ENCODE measurements at regions not wholly inside any gene's neighbourhood (a gene's known extent, or its start where the extent isn't known, plus 50 kb on each side); places are given as distances from the start of the nearest gene placed in this dataset.

GRCh38 chr7:35494407-35494806 lies 200.5 kb downstream of the HERPUD2 start:
- no peak for TF ChIP-seq TAF1 (IDR thresholded peaks at IDR 0.05; ENCODE audit: borderline replicate concordance, insufficient read depth, low read length)

DNA sequence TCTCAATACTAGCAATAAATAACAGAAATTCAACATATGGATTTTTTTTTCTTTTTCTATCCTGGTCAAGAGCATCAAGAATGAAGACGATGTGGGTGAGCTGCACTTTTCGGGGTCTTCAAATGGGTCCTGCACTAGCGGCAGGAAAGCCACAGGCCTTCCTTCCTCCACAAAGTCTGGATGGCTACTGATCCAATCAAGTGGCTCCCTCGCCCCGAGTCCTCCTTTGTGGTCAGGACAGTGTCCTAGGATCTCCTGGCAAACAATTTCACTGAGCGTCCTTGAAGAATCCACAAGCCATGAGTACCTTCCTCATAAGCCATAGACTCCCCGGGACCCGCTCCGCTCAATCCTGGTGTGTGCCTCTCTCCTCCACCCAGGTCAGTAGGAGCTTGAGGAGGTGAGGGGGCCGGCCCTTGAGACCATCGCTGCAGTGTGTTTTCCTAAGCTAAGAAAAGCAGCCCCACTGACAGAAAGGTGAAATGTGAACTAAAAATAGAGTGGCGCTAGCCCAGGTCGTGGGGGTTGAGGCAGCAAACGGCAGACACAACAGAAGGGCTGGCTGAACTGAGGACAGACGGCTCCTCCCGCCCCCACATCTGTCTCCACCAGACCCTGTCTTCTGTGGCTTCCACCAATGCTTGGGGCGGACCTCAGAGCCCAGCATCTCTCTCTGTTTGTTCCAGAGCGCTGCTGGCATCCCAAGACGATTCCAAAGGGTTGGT lies 202.3 kb downstream of the HERPUD2 start:
- TF ChIP-seq POLR2AphosphoS5 (IDR thresholded peaks at IDR 0.05; ENCODE audit: low read depth, low read length) (no peak), REST (IDR thresholded peaks at IDR 0.05; ENCODE audit: insufficient read depth in 1 of 2, low read depth in 2 of 2, low read length in 2 of 2) (no peak), TAF1 (IDR thresholded peaks at IDR 0.05; ENCODE audit: borderline replicate concordance, insufficient read depth, low read length) (no peak), FOXP2 (optimal IDR thresholded peaks at IDR 0.05; ENCODE audit: borderline replicate concordance, extremely low read depth, extremely low read length, insufficient read depth) (no peak), SIN3A (IDR thresholded peaks at IDR 0.05; ENCODE audit: borderline replicate concordance, insufficient read depth, low read length) (no peak)

GRCh38 chr7:35491233-35491632 lies 203.7 kb downstream of the HERPUD2 start:
- TF ChIP-seq TAF1 (IDR thresholded peaks at IDR 0.05; ENCODE audit: borderline replicate concordance, insufficient read depth, low read length): no peak
- no peak for TF ChIP-seq FOXP2 (optimal IDR thresholded peaks at IDR 0.05; ENCODE audit: borderline replicate concordance, extremely low read depth, extremely low read length, insufficient read depth)
- no peak for TF ChIP-seq POLR2AphosphoS5 (IDR thresholded peaks at IDR 0.05; ENCODE audit: low read depth, low read length)
- TF ChIP-seq SIN3A (IDR thresholded peaks at IDR 0.05; ENCODE audit: borderline replicate concordance, insufficient read depth, low read length): no peak
- TF ChIP-seq REST (IDR thresholded peaks at IDR 0.05; ENCODE audit: insufficient read depth in 1 of 2, low read depth in 2 of 2, low read length in 2 of 2): no peak

DNA sequence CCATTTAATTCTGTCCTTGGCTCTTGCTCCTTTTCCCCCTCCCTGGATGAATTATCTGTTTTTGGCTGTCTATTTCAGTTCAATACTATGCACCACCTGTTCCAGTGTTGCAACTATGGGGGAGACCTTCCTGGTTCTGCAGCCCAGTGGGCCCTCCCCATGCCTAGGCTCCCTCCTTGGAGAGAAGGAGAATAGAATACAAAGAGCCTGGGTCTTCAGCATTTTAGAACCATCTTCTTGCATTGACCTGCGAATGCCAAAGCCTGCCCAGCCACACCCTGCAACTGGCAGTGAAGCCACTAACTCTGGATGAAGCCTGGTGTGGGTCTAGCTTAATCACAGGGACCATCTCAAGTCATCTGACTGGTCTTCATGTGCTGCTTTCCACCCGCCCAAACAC lies 207.1 kb downstream of the HERPUD2 start:
- TF ChIP-seq SIN3A (IDR thresholded peaks at IDR 0.05; ENCODE audit: borderline replicate concordance, insufficient read depth, low read length) (no peak), TAF1 (IDR thresholded peaks at IDR 0.05; ENCODE audit: borderline replicate concordance, insufficient read depth, low read length) (no peak), REST (IDR thresholded peaks at IDR 0.05; ENCODE audit: insufficient read depth in 1 of 2, low read depth in 2 of 2, low read length in 2 of 2) (no peak), POLR2AphosphoS5 (IDR thresholded peaks at IDR 0.05; ENCODE audit: low read depth, low read length) (no peak), FOXP2 (optimal IDR thresholded peaks at IDR 0.05; ENCODE audit: borderline replicate concordance, extremely low read depth, extremely low read length, insufficient read depth) (no peak)

DNA sequence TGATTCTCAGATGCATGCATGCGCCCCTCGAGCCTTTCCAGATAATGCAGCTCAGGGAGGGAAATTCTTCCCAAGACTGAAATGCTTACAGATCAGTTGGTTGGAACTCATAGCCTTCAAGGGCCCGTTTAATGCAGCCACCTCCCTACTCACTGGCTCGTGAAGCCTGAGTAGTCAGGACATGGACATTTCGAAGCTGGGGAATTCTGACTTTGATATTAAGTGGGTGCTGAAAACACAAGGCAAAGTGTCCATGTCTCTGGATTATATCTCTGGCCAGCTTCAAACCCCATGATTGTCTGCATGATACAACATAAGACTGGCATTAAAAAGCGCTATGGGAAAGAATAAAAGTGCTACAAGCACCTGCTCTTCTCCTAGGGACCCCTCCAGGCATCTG lies 207.5 kb downstream of the HERPUD2 start:
- TF ChIP-seq SIN3A (IDR thresholded peaks at IDR 0.05; ENCODE audit: borderline replicate concordance, insufficient read depth, low read length) (no peak), FOXP2 (optimal IDR thresholded peaks at IDR 0.05; ENCODE audit: borderline replicate concordance, extremely low read depth, extremely low read length, insufficient read depth) (no peak), REST (IDR thresholded peaks at IDR 0.05; ENCODE audit: insufficient read depth in 1 of 2, low read depth in 2 of 2, low read length in 2 of 2) (no peak), POLR2AphosphoS5 (IDR thresholded peaks at IDR 0.05; ENCODE audit: low read depth, low read length) (no peak), TAF1 (IDR thresholded peaks at IDR 0.05; ENCODE audit: borderline replicate concordance, insufficient read depth, low read length) (no peak)
